GM18951 (cell line): ENCODE measurements at regions not wholly inside any gene's neighbourhood (a gene's known extent, or its start where the extent isn't known, plus 50 kb on each side); places are given as distances from the start of the nearest gene placed in this dataset.

ENCODE experiments used
- POLR2A ChIP-seq: IDR thresholded peaks from 4 replicates; pipeline ENCODE4 v1.6.1; 2011; ENCODE audit warnings: mild to moderate bottlenecking; ENCODE audit not compliant: insufficient read length, insufficient read depth; ENCODE audit errors: extremely low read depth
- in situ Hi-C: fragments of 300-500 bp; cut with MboI; formaldehyde crosslinking; loops from one replicate; pipeline ENCODE4 v1.12.0; 2022; ENCODE audit warnings: low sequenced_read_pairs, mixed read lengths, inconsistent platforms; ENCODE audit not compliant: unreplicated experiment

DNA sequence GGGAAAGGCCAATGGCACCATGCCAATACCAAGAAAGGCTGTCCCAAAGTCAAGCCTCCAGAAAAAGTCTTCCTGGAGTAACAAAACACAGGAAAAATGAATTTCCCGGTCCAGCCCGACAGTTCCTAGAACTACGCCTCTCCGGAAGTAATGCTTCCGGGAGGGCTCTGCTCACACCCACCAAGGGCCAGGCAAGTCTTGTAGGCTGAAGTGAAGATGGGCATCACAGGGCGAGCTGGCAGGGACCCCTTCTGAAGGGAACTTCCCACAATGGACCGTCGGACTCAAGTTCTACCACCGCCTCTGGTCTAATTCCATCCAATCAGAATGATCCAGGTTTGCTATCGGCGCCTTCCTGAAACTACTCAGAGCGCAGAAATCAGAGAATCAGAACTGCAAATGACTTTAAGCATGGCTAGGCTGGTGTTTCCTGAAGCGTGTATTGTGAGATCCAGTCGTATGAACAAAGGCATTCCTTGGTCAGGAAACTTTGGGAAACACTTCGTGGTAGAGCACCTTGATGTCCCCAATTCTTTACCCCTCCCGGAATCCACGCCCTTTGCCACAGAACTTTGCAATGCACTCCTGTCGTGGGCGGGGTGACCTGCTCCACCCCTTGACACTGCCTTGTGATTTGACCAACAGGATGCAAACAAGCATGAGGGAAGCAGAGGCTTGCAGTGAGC lies 127.8 kb downstream of the BCOR start:
- in situ Hi-C loops, result no loop called here
- no peak for TF ChIP-seq POLR2A

DNA sequence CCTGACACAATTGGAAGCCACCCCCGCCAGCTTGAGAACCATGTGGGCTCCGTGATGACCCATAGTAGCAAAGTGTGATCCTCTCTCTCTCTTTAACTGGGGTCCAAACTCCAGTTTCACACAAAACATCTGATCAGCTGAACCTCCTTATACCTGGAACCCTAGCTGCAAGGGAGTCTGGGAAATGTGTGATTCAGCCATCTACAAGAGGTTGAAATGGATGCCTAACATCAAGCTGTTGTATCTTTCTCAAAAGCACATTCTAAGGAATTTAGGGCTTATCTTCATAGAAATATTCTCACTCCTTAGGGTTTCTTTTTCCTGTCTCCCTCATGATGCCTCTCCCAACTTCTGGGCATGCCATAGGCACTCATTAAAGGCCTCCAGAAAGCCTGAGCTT lies 126.0 kb downstream of the BCOR start:
- in situ Hi-C loops, result no loop called here
- TF ChIP-seq POLR2A, result no peak

DNA sequence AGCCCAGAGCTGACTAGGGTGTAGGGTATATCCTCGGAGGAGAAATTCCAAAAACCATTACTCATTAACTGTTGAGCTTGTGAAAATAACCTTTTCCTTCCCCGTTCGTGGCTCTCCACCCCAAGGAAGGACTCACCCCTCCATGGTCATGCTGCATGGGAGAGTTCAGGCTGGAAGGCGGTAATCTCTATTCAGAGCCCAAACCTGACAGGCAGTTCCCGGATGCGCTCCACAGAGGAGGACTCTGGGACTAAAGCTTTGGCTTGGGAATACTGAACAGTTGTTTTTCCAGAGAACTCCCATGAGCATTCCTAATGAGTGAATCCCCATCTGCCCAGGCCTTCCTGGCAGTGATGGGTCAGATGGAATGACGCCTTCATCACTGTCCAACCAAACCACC lies 125.4 kb downstream of the BCOR start:
- no peak for TF ChIP-seq POLR2A
- in situ Hi-C loops, result no loop called here

DNA sequence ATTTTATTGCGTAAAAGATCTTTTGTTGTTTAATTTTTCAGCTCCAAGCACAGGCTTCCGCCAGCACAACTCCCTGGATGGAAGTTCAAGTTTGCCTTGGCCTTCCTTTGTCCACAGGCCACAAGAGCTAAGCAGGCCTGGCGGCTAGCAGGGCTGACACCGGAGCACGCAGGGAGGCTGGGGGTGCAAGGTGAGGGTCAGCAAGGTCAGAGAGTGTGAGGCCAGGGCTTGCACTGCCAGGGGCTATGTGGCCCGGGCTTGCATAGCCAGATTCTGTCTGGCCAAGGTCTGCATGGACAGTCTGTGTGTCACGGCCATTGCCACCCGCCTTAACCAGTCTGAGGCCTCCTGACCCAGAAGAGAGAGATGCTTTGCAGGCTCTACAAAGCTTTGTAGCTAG lies 123.9 kb downstream of the BCOR start:
- in situ Hi-C loops, result no loop called here
- TF ChIP-seq POLR2A, result no peak

DNA sequence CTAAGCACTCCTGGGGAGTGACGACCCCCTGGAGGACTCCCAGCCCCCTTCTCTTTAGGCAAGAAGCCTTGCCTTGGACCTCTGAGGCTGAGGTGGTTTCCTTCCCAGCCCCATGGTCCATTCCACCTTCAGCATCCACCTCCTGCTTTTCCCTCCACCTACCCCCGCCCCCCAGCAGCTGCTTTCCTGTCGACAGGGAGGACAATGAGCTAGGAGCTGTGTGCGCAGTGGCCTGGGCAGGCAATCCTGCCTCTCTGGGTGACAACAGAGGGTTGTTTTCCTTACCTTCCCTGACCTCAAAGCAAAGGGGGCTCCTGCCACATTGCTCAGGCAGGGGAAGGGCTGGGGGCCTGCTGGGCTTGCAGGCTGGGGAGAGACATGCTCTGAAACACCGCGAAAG lies 123.5 kb downstream of the BCOR start:
- in situ Hi-C loops, result no loop called here
- no peak for TF ChIP-seq POLR2A

DNA sequence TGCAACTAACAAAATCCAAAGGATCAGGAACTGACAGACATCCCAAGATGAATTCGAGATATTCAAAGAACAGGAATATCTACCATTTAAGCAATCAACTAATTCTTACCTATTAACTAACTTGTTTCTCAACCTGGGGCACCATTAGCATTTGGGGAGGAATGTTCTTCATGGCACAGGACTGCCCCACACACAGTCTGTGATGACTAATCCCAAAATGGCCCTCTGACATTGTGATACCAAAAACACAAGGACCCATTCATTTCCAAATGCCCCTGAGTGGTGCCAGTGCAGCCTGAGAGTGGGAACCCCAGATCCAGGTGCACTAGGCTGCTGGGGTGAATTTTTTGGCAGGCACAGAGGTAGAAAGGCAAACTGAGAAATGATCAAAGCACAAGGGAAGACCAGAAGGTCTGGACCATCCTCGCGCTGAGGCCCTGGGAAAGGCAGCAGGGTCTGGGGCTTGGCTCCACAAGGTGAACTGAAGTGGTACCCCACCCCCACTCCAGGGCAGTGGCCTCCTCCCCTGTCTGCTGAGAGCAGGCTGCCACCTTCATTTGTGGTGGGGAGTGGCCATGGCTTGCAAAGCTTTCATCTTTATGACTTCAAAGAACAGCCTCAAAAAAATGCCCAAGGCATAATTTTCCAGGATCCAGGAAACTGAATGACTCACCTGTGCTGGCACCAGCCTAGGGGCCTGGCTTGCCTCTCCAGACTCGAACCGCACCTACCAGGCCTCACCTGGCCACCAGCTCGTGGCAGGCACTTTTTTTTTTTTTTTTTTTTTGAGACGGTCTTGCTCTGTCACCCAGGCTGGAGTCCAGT lies 122.4 kb downstream of the BCOR start:
- TF ChIP-seq POLR2A, result no peak
- in situ Hi-C loops, result no loop called here

DNA sequence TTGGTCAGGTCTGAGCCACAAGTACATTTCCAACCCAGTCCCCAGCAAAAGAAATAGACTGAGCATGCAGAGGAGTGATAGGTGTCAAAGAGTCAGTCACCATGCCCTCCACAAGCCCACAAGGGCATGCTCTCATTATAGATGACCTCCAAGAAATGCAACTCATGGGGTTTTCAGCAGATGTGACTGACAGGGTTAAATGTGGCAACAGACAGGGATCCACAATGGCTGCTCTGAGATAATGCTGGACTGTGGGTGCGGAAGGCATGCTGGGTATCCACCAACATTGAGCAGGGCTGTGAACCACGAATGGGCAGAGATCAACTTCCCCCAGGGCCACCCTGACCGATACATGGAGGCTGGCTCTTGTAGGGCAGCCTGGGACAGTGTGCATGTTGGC lies 115.8 kb downstream of the BCOR start:
- in situ Hi-C loops, result no loop called here
- TF ChIP-seq POLR2A, result no peak

DNA sequence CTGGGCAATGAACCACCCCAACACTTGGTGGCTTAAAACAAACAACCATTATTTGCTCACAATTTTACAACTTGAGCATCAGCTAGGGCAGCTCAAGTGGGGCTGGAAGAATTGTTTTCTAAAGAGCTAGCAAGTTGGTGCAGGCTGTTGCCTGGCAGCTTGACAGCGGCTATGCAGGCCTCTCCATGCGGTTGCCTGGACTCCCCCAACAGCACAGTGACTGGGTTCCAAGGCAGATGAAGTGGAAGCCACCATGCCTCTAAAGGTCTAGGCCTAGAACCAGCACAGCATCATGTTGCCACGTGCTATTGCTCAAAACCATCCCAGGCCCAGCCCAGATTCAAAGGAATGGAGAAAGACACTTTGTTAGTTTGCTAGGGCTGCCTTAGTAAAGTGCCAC lies 114.8 kb downstream of the BCOR start:
- in situ Hi-C loops, result no loop called here
- TF ChIP-seq POLR2A, result no peak

DNA sequence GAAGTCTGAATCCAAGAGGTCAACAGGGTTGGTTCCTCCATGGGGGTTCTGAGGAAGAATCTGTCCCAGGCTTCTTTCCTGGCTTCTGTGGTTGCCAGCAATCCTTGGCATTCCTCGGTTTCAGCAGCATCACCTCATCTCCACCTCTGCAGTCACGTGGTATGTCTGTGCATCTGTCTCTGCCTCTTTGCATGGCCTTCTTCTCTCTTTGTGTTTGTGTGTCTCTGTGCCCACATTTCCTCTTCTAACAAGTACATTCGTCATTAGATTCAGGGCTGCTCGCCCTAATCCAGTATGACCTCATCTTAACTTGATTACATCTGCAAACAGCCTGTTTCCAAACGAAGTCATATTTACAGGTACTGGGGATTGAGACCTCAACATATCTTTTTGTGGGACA lies 114.0 kb downstream of the BCOR start:
- no peak for TF ChIP-seq POLR2A
- in situ Hi-C loops, result no loop called here

DNA sequence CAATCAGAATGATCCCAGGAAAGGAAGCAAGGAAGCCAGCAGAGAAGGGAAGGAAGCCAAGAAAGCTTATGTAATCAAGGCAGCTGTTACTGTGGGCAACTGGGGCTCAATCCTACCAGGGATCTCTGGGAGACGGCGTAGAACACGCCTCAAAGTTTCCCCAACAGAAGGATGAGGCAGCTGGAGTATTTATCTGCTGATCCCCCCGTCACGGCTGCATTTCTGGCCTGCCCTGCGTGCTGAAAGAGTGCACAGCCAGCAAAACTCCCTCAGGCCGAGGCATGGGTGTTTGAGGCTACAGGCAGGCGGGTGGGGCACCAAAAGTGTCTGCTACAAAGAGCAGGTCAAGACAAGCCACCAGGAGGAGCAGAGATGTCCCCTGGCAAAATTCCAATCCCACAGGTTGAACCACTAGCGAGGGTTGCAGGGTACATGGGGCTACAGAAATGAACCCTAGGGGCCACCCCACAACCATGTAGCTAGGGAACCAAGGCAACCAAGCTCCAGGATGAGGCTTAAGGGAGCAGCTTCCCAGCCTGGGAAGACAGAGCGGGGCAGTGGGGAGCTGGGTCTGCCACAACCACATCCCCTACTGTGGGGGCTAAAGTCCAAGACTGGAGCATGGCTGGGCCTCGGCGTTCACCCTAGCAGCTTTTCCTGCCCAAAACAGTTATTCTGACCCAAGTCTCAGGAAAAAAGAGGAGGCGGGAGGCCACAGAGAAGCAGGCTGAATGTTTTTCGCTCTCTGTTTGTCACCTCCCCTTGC lies 113.4 kb downstream of the BCOR start:
- no peak for TF ChIP-seq POLR2A

DNA sequence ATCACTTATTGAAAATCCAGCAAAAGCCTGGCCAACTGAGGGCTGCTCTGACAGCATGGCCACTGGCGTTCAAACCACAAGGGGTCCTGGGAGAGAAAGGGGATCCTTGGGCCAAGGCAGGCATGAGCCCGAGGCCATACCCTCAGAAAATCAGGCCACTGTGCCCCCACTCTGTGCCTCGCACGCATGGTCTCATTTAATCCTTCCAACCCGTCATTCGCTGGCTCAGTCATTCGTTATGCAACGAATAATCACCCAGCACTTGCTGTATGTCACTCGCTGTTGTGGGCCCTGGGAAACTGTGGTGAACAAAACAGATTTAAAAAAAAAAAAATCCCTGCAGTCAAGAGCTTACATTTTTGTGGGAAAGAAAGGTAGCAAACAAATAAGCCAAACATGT lies 112.7 kb downstream of the BCOR start:
- TF ChIP-seq POLR2A, result no peak
- in situ Hi-C loops, result no loop called here

More for the DNA sequence above, 113.4 kb downstream of the BCOR start:
- in situ Hi-C loops, result no loop called here

DNA sequence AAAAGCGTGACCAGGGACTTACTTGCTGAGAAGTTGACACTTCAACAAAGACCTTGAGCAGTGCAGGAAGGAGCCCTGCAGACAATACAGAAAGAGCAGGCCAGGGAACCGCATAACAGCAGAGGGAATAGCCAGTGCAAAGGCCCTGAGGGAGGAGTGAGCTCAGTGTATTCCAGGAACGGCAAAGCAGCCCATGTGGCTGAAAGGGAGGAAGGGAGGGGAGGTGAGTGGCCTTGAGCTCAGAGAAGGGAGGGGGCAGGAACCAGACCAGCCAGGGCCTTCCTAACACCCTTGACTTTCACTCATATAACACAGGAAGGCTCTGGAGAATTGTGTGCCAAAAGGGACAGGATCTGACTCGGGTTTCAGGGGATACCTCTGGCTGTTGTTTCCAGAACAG lies 112.2 kb downstream of the BCOR start:
- in situ Hi-C loops, result no loop called here
- TF ChIP-seq POLR2A, result no peak

DNA sequence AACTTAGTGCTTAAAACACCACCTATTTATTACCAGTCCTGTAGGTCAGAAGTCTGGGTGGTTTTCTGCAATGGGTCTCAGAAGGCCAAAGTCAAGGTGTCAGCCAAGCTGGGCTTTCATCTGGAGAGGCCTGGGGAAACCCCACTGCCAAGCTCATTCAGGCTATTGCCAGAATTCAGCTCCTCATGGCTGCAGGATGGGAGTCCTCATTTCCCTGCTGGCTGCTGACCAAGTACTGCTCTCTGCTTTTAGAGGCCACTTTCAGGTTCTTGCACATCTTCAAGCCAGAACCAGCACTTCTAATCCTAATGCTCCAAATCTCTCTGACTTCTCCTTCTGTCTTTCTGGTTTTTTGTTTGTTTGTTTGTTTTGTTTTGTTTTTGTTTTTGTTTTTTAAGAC lies 109.3 kb downstream of the BCOR start:
- TF ChIP-seq POLR2A, result no peak
- in situ Hi-C loops, result no loop called here

DNA sequence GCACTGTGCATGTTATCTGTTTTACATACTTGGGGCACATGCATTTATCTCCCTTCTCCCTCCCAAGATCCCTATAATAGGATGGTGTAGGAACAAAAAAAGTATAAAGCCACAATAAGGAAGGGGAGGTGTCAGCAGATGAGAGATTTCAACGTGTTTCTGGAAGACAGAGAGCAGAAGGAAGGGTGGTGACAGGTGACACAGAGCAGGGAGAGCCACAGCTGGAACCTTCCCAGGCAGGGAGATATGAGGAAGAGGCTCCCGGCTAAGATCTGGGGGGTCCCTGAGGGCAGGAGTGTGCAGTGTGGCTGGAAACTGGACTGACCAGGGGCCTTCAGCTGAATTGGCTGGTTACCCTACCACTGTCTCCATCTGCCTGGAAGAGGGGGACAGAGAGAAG lies 107.4 kb downstream of the BCOR start:
- TF ChIP-seq POLR2A, result no peak
- in situ Hi-C loops, result no loop called here

DNA sequence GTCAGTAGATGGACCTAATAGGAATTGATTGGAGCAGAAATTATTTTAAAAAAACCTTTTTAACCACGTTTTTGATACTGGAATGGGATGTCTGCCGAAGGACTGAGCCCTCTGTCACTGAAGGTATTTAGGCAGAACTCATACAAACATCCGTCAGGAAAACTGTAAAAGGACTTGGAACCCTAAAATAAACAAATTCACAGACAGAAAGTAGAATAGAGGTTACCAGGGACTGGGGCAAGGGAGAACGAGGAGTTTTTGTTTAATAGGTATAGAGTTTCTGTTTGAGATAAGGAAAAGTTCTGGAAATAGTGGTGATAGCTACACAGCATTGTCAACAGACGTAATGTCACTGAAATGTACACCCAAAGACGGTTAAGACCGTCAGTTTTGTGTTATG lies 105.5 kb downstream of the BCOR start:
- in situ Hi-C loops, result no loop called here
- no peak for TF ChIP-seq POLR2A
